Fibroblast of skin of back (primary cell): ENCODE measurements at regions not wholly inside any gene's neighbourhood (a gene's known extent, or its start where the extent isn't known, plus 50 kb on each side); places are given as distances from the start of the nearest gene placed in this dataset.
A peak's percentile ranks its signal among the peaks of the same experiment; 100 is the strongest.
"Not testable (repeated sequence)": the region's sequence is repeated elsewhere in the genome, so short reads cannot be mapped to it uniquely, and the experiment has no call there.

Experiments
- DNase-seq: peaks from one replicate; pipeline ENCODE4 v3.0.0-alpha.2; 2013

DNA sequence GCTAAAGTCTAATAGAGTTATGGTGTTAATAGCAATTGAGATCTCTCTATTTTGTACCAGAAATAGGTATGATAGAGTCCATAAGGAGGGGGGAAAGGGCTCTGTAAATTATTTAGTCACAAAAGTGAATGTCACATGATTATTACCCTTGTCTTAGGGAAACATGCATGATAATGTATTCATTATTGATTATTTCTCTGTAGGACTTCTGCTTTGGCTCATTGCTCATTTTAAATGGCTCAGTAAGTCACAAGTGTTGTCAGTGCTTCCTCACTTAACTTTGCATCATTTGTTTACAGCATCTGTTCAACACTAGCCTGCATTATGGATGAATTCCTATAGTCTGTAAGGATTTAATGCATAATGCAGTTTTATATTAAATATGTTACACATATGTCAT lies 788.8 kb upstream of the EDIL3 start:
- DNase-seq: no peak

GRCh38 chr5:85182344-85182743 lies 797.7 kb upstream of the EDIL3 start:
- DNase-seq: no peak

DNA sequence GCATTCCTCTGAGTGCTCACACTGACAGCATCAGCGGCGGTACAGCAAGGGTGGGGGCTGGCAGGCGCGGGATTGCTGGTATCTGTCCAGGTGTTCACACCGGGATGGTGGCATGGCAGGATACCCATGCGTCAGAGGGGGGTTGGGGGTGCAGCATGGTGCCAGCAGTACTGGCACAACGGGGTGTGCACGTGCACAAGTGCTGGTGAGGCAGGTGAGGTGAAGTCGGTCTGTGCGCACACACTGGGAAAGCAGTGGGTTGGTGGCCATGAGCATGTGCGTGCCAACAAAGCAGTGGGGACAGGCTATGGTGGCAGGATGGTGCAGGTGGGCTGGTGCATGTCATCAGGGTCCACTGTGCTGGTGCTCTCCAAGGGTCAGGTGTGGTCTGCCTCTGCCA lies 819.6 kb upstream of the EDIL3 start:
- DNase-seq: no peak

DNA sequence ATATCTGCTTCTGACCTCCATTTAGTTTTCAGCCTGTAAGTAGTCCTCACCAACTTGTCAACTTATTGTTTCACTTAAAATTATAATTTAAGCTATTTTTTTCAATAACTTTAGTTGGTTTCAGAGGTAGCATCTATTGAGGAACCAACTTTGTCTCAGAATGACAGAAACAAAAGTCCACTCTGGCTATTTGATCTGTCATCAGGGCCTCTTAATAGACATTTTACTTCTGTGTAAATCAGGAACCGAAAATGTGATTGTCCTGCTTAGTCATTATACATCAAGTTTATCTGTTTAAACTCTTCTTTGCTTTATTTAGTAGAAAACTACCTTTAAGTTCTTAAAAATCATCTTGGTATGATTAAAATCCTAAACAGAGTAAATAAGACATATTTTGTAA lies 820.8 kb upstream of the EDIL3 start:
- DNase-seq: no peak

- no peak for DNase-seq
These were observed 840.7 kb upstream of the EDIL3 start for GRCh38 chr5:85225388-85225787.

DNA sequence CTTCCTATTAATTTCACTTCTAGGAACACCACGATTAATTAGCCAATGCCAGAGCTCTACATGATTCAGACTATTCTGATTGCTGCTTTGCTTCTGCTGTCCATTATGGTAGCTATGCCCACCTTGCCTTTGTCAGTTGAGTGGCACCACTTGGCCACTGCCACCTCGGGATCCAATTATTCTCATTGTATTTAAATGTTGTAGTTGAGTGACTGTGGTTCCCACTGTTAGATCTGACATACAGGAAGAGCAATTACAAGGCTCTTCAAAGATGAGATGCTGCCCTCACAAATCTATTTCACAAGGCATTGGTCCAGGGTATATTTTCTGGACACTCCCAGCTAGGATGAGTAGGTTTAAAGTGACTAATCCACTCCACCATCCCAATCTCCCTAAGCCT lies 864.5 kb upstream of the EDIL3 start:
- DNase-seq: no peak

- no peak for DNase-seq
These were observed 878.4 kb upstream of the EDIL3 start for GRCh38 chr5:85263125-85263524.

DNA sequence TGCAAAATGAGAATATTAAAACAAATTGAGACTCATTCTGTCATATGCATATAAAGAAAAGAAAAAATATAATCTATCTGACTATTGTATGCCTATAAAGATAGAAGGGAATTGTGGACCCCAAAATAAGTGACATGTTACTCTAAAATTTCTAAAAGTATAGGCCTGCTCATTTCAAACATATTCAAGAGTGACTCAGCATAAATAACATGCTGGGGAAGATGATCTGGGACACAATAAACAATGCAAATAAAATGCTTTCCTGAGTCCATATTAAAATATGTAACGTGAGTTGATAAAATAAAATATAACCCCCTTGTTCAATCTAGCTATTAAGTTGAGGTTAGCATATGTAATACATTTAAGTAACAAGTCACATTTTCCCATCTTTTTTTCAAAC lies 882.0 kb upstream of the EDIL3 start:
- DNase-seq: no peak

- no peak for DNase-seq
These were observed 883.5 kb upstream of the EDIL3 start for GRCh38 chr5:85268194-85268593.

- no peak for DNase-seq
These were observed 893.5 kb upstream of the EDIL3 start for GRCh38 chr5:85278193-85278592.

DNA sequence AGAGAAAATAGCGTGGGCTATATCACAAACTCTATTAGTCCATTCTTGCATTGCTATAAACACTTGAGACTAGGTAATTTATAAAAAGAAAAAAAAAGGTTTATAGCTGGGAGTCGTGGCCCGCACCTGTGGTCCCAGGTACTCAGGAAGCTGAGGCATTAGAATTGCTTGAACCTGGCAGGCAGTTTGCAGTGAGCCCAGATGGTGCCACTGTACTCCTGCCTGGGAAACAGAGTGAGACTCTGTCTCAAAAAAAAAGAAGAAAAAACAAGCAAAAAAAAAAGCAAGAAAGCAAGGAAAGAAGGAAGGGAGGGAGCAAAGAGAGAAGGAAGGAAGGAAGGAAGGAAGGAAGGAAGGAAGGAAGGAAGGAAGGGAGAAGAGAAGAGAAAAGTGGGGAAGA lies 904.2 kb upstream of the EDIL3 start:
- no peak for DNase-seq

DNA sequence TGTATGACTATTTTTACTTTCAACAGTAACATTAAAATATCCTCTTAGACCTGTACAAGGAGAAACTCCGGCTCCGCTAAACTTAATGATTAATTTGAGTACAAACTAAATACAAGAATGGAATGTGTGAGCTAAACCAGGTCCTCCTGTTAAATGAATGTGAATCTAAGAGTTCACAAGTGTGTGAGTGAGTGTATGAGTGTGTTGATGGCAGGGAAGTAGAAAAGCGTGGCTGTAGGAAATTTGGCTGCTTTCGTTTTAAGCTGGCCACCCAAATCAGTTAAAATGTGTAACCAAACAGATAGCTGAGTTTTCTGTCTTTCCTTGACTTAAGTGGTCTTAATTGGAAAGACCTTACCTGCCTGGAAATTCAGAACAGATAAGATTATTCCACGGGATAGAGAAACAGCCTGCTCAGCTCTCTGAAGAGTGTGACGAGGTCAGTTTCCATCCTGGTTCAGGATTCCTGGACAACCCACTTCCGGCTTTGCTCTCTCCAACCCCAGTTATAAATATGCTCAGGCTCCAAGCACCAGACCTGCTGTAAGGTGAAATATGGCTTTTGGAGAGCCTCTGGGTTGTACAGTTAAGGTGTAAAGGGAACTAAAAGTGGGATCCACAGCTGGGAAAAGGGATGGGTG lies 908.6 kb upstream of the EDIL3 start:
- peak; percentile 1 for DNase-seq

- no peak for DNase-seq
These were observed 919.8 kb upstream of the EDIL3 start for GRCh38 chr5:85304524-85304923.

DNA sequence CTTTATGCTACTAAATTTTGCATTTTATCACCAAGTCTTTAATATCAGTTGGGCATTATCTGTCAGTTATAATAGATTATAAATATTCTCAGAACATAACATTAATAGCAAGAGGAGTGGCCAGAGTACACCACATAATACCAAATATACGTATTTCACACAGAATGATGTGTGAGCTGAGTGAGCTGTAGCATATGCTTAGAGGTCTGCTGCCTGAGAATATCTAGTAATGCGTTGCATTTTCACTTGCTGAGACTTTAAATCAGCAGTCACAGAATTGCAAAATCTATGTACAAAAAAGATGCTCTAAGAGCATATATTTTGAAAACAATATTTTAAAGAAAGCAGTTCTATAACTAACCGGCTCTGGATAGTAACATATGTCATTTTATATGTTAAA lies 921.1 kb upstream of the EDIL3 start:
- DNase-seq: no peak

DNA sequence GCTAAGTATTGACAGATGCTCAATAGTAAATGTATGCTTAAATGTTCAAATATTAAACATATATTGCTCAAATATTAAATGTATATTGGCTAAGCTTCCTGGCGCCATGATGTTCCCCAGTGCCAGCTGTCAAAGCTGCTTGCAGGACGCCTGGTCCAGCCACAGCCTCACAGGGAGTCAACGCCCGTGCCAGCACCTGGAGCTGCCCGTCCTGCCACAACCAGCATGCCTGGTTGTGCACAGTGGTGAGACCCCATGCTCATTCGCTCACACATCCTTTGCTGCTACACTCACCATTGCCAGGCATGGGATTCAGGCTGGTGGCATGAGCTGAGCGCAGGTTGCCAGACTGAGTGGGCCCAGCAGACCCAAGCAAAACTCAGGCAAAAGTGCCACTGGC lies 926.9 kb upstream of the EDIL3 start:
- DNase-seq: no peak

DNA sequence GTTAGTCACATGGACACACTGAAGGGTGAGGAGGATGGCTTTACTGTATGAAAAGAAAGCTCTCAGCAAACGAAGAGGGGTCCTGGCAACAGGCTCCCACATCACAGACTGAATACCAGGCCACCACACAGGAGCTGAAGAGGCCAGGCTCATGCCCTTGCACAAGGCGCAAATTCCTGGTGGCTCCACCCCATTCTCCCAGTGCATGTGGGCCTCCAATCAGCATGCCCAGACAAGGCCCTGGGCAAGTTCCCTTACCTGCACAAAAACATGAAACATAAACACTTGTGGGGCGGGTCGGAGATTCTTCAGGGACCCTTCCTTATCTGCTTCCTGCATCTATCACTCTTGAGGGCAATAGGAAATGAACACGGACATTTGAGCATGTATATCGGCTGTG lies 935.8 kb upstream of the EDIL3 start:
- no peak for DNase-seq

GRCh38 chr5:85333276-85333675 lies 948.6 kb upstream of the EDIL3 start:
- DNase-seq: no peak

DNA sequence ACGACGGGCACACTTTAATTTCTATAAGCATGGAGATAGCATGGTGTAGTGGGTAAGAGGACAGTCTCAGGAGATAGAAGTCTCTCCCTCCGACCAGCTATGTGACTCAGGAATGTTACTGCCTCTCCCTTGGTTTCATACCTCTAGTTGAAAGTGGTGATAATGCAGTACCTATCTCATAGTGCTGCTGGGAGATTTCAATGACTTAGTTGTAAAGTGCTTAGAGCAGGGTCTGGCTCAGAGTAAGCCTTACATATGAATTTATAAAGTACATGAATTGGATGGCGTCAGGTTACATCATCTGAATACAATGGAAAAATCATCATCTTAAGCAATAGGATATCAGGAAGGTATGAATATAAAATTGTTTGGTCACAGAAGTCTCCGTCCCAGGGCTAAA lies 952.8 kb upstream of the EDIL3 start:
- DNase-seq: no peak

DNA sequence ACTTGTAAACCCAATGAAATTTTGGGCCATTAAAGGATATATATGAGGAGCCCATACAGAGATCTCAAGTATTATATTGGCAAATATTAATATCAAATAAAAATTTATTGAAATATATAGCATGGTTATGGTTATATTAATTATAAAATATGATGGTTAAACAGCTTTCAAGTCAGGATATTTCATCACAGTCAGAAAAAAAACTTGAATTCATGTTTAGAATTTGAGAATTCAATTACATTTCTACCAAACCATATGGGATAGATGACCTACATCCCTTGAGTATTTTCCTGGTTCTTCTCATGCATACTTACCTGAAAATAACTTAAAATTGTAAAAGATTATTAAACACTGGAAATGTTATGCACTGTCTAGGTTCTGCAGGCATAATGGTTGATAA lies 956.1 kb upstream of the EDIL3 start:
- DNase-seq: no peak

DNA sequence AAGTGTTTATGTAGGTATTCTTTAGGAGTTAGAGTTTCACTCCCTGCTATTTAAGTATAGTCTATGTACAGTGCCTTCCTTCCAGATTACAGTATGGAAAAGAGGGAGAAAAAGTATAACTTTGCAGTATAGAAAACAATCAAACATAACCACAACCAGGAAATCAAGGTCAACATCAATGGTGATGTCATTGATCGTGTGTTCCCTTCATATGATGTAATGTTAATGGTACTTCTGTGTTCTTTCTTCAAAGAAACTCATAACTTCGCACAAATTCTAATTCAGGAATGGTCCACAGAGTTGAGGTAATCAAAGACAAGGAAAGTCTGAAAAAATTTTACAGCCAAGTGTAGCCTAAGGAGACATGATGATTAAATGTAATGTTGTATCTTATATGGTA lies 961.1 kb upstream of the EDIL3 start:
- DNase-seq: no peak

DNA sequence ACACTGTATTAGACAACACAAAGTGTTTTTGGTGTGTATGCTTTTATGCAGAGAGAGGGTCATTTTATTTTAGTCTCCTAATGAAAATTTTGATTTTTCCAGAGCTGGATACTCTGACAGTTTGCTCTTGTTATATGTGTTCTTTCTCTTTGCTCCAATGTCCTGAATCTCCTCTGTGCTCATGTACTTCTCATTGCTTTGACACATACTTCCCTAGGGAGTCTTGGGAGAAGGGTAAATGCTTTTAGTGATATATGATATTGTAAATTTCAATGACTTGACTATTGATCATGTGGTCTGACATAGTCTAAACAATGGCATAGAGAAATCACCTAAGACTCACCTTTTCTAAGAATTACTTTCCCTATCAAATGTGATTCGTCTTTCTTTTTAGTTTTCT lies 972.6 kb upstream of the EDIL3 start:
- DNase-seq: no peak

DNA sequence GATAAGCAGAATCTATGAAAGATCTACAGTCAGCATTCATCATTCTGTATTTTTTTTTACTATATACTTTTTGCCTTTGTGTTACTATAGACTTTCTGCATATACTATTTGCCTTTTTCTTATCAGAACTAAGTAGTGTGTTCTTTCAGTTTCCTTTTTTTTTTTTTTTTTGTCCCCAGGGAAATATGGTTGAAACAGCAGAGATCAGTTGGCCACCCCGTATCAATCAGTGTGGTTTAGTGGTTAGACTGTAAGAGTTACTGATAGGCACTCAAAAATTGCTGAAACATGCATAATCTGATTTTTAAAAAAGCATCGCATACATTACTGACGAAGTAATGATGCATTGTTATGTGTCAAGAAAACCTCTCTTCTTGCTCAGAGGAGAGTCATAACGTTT lies 990.8 kb upstream of the EDIL3 start:
- DNase-seq: no peak

- no peak for DNase-seq
These were observed 1004.1 kb upstream of the EDIL3 start for GRCh38 chr5:85388770-85389169.

- not testable (repeated sequence) for DNase-seq
These were observed 1007.6 kb upstream of the EDIL3 start for GRCh38 chr5:85392309-85392708.

DNA sequence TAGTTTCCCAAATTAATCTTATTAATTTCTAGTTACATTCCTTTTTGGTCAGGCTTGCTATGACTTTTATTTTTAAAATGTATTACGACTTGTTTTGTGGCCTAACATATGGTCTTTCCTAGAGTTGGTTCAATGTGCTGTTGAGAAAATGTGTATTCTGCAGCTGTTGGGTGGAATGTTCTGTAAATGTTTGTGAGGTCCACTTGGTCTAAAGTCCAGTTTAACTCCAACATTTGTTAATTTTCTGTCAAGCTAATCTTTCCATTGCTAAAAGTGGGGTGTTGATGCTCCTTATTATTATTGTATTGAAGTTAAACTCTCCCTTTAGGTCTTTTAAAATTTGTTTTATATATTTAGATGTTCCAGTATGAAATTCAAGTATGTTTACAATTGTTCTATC lies 1010.8 kb upstream of the EDIL3 start:
- no peak for DNase-seq

DNA sequence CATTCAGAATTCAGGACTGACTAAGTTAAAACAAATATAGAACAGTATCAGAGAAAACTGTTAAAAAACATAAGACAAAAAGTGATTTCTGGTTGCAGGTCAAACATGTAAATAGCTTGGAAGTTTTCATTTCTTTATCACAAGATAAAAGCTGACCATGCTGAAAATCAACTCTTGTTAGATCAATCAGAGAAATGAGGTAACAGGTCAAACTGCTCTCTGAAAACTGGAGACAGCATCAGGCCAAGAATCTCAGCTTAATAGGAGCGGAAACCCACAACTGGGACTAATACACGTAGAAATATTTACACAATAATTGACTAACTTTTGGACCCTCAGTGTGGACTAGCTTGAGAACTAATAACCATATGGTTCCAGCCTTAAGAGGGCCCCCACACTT lies 1012.8 kb upstream of the EDIL3 start:
- no peak for DNase-seq
